GM12878 (cell line): ENCODE measurements at regions not wholly inside any gene's neighbourhood (a gene's known extent, or its start where the extent isn't known, plus 50 kb on each side); places are given as distances from the start of the nearest gene placed in this dataset.

Experiments used
- ATAC-seq: fragments of 200-7000 bp; cut with Tn5 transposase; 3 replicates; pipeline ENCODE4 v1.9.1; 2020; ENCODE audit warnings: mild to moderate bottlenecking, moderate library complexity
- BruUV-seq: library from RNA; stranded (reverse); fragments of 400-500 nt; replicated peaks from 2 replicates; lab custom pipeline; 2021; lab: Mats Ljungman, UMichigan
- CTCF ChIA-PET: fragments of 300-600 bp; sonication (Branson Sonifier 250); formaldehyde crosslinking; extraction: SDS; loops from one replicate; lab custom pipeline; 2021; ENCODE audit warnings: inconsistent platforms; lab: Yijun Ruan, JAX
- POLR2A ChIA-PET: fragments of 350-600 bp; formaldehyde crosslinking; extraction: SDS; loops from one replicate; lab custom pipeline; 2021; ENCODE audit warnings: inconsistent platforms; lab: Charles Lee
- RAD21 ChIA-PET: fragments of 300-600 bp; sonication (Branson Sonifier 250); formaldehyde crosslinking; loops from one replicate; lab custom pipeline; 2023; ENCODE audit warnings: antibody characterized with exemption; ENCODE audit not compliant: unreplicated experiment; lab: Charles Lee
- SMC1A ChIA-PET: fragments of 300-600 bp; sonication (Branson Sonifier 250); formaldehyde crosslinking; loops from one replicate; lab custom pipeline; 2023; ENCODE audit not compliant: unreplicated experiment, uncharacterized antibody; lab: Charles Lee
- DNase-seq: peaks from one replicate; pipeline ENCODE4 v3.0.0-alpha.2; 2011; ENCODE audit warnings: low read depth, low spot score
- FAIRE-seq: peaks from 3 replicates; lab custom pipeline; 2011; peaks lifted over from hg19 to GRCh38; lab: Jason Lieb, UNC
- H2AFZ ChIP-seq: 2 replicates; pipeline ENCODE4 v1.6.0; 2011; ENCODE audit warnings: low read depth, low read length, control low read depth; ENCODE audit not compliant: control insufficient read depth
- H3K27ac ChIP-seq: 2 replicates; pipeline ENCODE4 v1.5.1; 2011; ENCODE audit warnings: control low read depth; ENCODE audit not compliant: control insufficient read depth, insufficient read depth
- H3K27me3 ChIP-seq, 2 experiments: replicated peaks in 1 of 2; 2 replicates each; pipeline versions ENCODE4 v1.6.0 to v1.6.1; 2011; ENCODE audit warnings: low read length in 1 of 2; ENCODE audit not compliant: control insufficient read depth in 2 of 2, insufficient read depth in 2 of 2
- H3K36me3 ChIP-seq, 2 experiments: 2 replicates each; pipeline ENCODE4 v1.5.1; 2011; ENCODE audit warnings: low read length in 1 of 2; ENCODE audit not compliant: control insufficient read depth in 2 of 2, insufficient read depth in 2 of 2
- H3K4me1 ChIP-seq: 2 replicates; pipeline ENCODE4 v1.6.1; 2011; ENCODE audit warnings: mild to moderate bottlenecking, low read length, moderate library complexity, mixed read lengths; ENCODE audit not compliant: control insufficient read depth, insufficient read depth
- H3K4me2 ChIP-seq: 2 replicates; pipeline ENCODE4 v1.6.0; 2011; ENCODE audit warnings: control low read depth; ENCODE audit not compliant: control insufficient read depth, insufficient read depth
- H3K4me3 ChIP-seq: fragments of 200-600 bp; sonication (generic); 2 replicates; pipeline ENCODE4 v1.5.1; 2016
- H3K79me2 ChIP-seq: 2 replicates; pipeline ENCODE4 v1.6.0; 2011; ENCODE audit warnings: low read length; ENCODE audit not compliant: control insufficient read depth, insufficient read depth
- H3K9ac ChIP-seq: 2 replicates; pipeline ENCODE4 v1.8.0; 2011; ENCODE audit warnings: low read length, control low read depth, mixed read lengths; ENCODE audit not compliant: control insufficient read depth, insufficient read depth
- H3K9me3 ChIP-seq: replicated peaks from 3 replicates; pipeline ENCODE4 v1.5.1; 2011; ENCODE audit warnings: mild to moderate bottlenecking, low read length; ENCODE audit not compliant: control insufficient read depth, insufficient read depth
- H4K20me1 ChIP-seq: 2 replicates; pipeline ENCODE4 v1.6.0; 2011; ENCODE audit not compliant: control insufficient read depth, insufficient read depth
- NR2F1 ChIP-seq: fragments of 450-650 bp; conservative IDR thresholded peaks from 2 replicates; pipeline ENCODE4 v1.6.1; 2017; ENCODE audit warnings: mild to moderate bottlenecking
- SIN3A ChIP-seq: IDR thresholded peaks from 2 replicates; pipeline ENCODE4 v1.6.1; 2012; ENCODE audit warnings: low read depth, low read length, improper control_type of control experiment
- ZNF592 ChIP-seq: fragments of 450-650 bp; IDR thresholded peaks from 2 replicates; pipeline ENCODE4 v1.6.1; 2017; ENCODE audit warnings: mild to moderate bottlenecking, moderate library complexity
- WGBS: methylation state at CpG from one replicate; pipeline ENCODE4 v1.1.6; 2016; ENCODE audit warnings: low lambda C conversion rate; ENCODE audit not compliant: insufficient replicate concordance, insufficient coverage; ENCODE audit errors: missing lambda C conversion rate; 5-methylcytosine and 5-hydroxymethylcytosine counted together
- in situ Hi-C: fragments of 300-500 bp; cut with MboI; formaldehyde crosslinking; loops from 9 replicates; pipeline ENCODE4 v1.14.3; 2018; ENCODE audit warnings: mixed read lengths
- intact Hi-C: fragments of 100-400 bp; cut with micrococcal nuclease; formaldehyde crosslinking; loops from one replicate; pipeline ENCODE4 v1.14.2; 2022; ENCODE audit not compliant: unreplicated experiment

- ChIA-PET POLR2A (no interaction called here), RAD21 (no interaction called here), SMC1A (interaction anchor here (1.6 kb wide), 1 partner anchor 10 kb away, joined by 3 read pairs; no protein-coding TSS in a partner anchor), CTCF (no interaction called here)
- no peak overlapping the region for H3K4me3 ChIP-seq
- 0% methylated on average over 2 of the region's 2 CpGs for WGBS
- no peaks in the 10 kb centered on the region for H3K9me3 ChIP-seq
- TF ChIP-seq SIN3A (no peak), ZNF592 (no peak), NR2F1 (no peak)
- BruUV-seq, result no TSS peak
- H3K27me3 ChIP-seq, result no peaks in the 10 kb centered on the region
- in situ Hi-C loops (no loop called here), intact Hi-C loops (no loop called here)
- H4K20me1 ChIP-seq, result no peaks in the 10 kb centered on the region
- FAIRE-seq (no peak), ATAC-seq (no peak), DNase-seq (no peak)
- no peak overlapping the region for H3K4me2 ChIP-seq
- H3K27ac ChIP-seq, result no peak overlapping the region
- H3K4me1 ChIP-seq, result no peaks in the 10 kb centered on the region
- no peak overlapping the region for H2AFZ ChIP-seq
- H3K9ac ChIP-seq, result no peak overlapping the region
- H3K79me2 ChIP-seq, result no peaks in the 10 kb centered on the region
- H3K36me3 ChIP-seq, result no peaks in the 10 kb centered on the region
Observed at GRCh38 chr6:74964871-74965441, 240.9 kb downstream of the COL12A1 start.
